OCI-LY7 (cell line): ENCODE measurements at regions not wholly inside any gene's neighbourhood (a gene's known extent, or its start where the extent isn't known, plus 50 kb on each side); places are given as distances from the start of the nearest gene placed in this dataset.

Experiments
- BruUV-seq: library from RNA; stranded (reverse); fragments of 400-500 nt; replicated peaks from 2 replicates; lab custom pipeline; 2021; lab: Mats Ljungman, UMichigan
- CTCF ChIA-PET: fragments of 300-600 bp; sonication (Branson Sonifier 250); formaldehyde crosslinking; loops from one replicate; lab custom pipeline; 2022; ENCODE audit warnings: antibody characterized with exemption; ENCODE audit not compliant: unreplicated experiment; lab: Charles Lee
- POLR2A ChIA-PET: fragments of 300-600 bp; sonication (Branson Sonifier 250); formaldehyde crosslinking; loops from one replicate; lab custom pipeline; 2022; ENCODE audit warnings: antibody characterized with exemption; lab: Charles Lee
- DNase-seq: peaks from one replicate; pipeline ENCODE4 v3.0.0-alpha.2; 2015; ENCODE audit warnings: low spot score
- H2AFZ ChIP-seq: fragments of 200-600 bp; sonication (generic), shearing (Covaris generic); 2 replicates; pipeline ENCODE4 v1.6.1; 2014; ENCODE audit warnings: mild to moderate bottlenecking, antibody characterized with exemption, low read length, moderate library complexity
- H3K27ac ChIP-seq: fragments of 200-600 bp; sonication (generic); 2 replicates; pipeline ENCODE4 v1.5.1; 2014; ENCODE audit warnings: mixed run types, low read depth, mild to moderate bottlenecking, moderate library complexity, low read length, inconsistent platforms; ENCODE audit not compliant: poor library complexity, severe bottlenecking
- H3K36me3 ChIP-seq: fragments of 200-600 bp; sonication (generic); 2 replicates; pipeline ENCODE4 v1.6.1; 2014; ENCODE audit warnings: mild to moderate bottlenecking, antibody characterized with exemption, low read length, moderate library complexity, mixed read lengths; ENCODE audit not compliant: insufficient read depth
- H3K4me1 ChIP-seq: fragments of 200-600 bp; sonication (generic); 2 replicates; pipeline ENCODE4 v1.5.1; 2014; ENCODE audit warnings: mild to moderate bottlenecking, low read length; ENCODE audit not compliant: insufficient read depth, poor library complexity, severe bottlenecking
- H3K4me2 ChIP-seq: fragments of 200-600 bp; sonication (generic); 2 replicates; pipeline ENCODE4 v1.6.1; 2014; ENCODE audit warnings: mild to moderate bottlenecking, low read length
- H3K4me3 ChIP-seq: fragments of 200-600 bp; sonication (generic); 2 replicates; pipeline ENCODE4 v1.5.1; 2014; ENCODE audit warnings: mild to moderate bottlenecking, low read depth, low read length; ENCODE audit not compliant: poor library complexity, severe bottlenecking
- H3K79me2 ChIP-seq: fragments of 200-600 bp; sonication (generic); 2 replicates; pipeline ENCODE4 v1.6.1; 2016; ENCODE audit warnings: low read depth, mild to moderate bottlenecking, low read length, moderate library complexity, mixed read lengths; ENCODE audit not compliant: insufficient read depth
- H3K9me2 ChIP-seq: fragments of 200-600 bp; sonication (generic); 2 replicates; pipeline ENCODE4 v1.6.1; 2016; ENCODE audit warnings: mild to moderate bottlenecking, low read length, mixed read lengths; ENCODE audit not compliant: insufficient read depth
- H3K9me3 ChIP-seq: fragments of 200-600 bp; sonication (generic); 2 replicates; pipeline ENCODE4 v1.6.1; 2014; ENCODE audit warnings: mild to moderate bottlenecking, mixed run types, low read length, mixed read lengths
- H4K20me1 ChIP-seq: fragments of 200-600 bp; sonication (generic); 2 replicates; pipeline ENCODE4 v1.6.1; 2014; ENCODE audit warnings: mild to moderate bottlenecking, antibody characterized with exemption, low read length, moderate library complexity, mixed read lengths; ENCODE audit not compliant: insufficient read depth
- CTCF ChIP-seq: fragments of 200-600 bp; sonication (generic); conservative IDR thresholded peaks from 2 replicates; pipeline ENCODE4 v1.5.1; 2014; ENCODE audit warnings: mild to moderate bottlenecking, antibody characterized with exemption, low read length, moderate library complexity, mixed read lengths
- EZH2phosphoT487 ChIP-seq: fragments of 200-600 bp; sonication (generic); IDR thresholded peaks from 2 replicates; pipeline ENCODE4 v1.6.1; 2018; ENCODE audit warnings: low read depth, borderline replicate concordance, mild to moderate bottlenecking, mixed run types, antibody characterized with exemption, low read length, moderate library complexity, mixed read lengths
- intact Hi-C: fragments of 100-400 bp; cut with micrococcal nuclease; formaldehyde crosslinking; loops from one replicate; pipeline ENCODE4 v1.10.0; 2022; ENCODE audit not compliant: unreplicated experiment

DNA sequence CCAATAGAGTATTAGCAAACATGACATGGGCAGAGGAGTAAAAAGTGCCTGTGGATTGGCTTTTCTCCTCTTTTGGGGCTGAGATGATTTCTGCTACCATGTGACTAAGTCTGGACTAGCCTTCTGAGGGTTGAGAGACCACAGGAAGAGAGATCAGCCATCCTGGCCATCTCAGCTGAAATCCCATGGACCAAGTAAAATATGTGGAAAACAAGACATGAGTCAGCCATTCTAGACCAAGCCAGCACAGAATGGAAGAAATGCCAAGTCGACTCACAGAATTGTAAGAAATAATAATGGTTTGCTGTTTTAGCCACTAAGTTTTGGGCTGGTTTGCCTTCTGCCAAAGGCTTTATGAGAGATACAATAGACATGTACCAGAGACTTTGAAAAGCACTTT lies 377.8 kb downstream of the CHSY3 start:
- Histone ChIP-seq H3K4me1 (no peaks in the 10 kb centered on the region), H3K9me2 (no peaks in the 10 kb centered on the region), H4K20me1 (no peaks in the 10 kb centered on the region), H3K4me3 (no peak overlapping the region), H3K27ac (no peak overlapping the region), H2AFZ (no peak overlapping the region), H3K79me2 (no peaks in the 10 kb centered on the region), H3K9me3 (no peaks in the 10 kb centered on the region), H3K36me3 (no peaks in the 10 kb centered on the region), H3K4me2 (no peak overlapping the region)
- CTCF ChIA-PET = no interaction called here
- POLR2A ChIA-PET = no interaction called here
- intact Hi-C loops = no loop called here
- no peak for DNase-seq
- no peak for TF ChIP-seq EZH2phosphoT487
- TF ChIP-seq CTCF = no peak
- BruUV-seq = no TSS peak

DNA sequence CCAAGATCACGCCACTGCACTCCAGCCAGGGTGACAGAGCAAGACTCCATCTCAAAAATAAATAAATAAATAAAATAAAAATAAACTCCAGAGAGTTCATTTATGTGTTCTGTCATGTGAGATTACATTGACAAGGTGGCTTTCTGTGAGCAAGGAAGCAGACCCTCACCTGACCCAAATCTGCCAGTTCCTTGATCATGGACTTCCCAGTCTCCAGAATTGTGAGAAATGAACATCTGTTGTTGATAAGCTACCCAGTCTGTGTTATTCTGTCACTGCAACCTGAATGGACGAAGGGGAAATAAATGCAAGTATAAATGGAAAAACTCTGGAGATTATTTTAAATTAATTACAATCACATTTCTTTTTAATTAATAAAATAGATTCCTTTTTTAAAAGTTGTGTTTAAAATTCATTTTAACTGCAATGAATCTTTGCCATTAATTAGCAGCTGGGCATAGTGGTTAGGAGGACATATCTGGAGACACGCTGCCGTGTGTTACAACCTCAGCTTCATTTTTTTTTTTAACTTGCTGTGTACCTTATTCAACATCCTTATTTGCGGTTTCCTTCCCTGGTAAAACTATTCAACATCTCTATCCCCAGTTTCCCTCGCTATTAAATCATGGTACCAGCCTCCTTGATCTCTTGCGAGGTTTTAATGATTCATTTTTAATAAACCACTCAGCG lies 376.4 kb downstream of the CHSY3 start:
- POLR2A ChIA-PET = no interaction called here

More for the DNA sequence above, 376.4 kb downstream of the CHSY3 start:
- Histone ChIP-seq H3K4me3 (no peak overlapping the region), H3K36me3 (no peaks in the 10 kb centered on the region), H3K9me3 (no peaks in the 10 kb centered on the region), H3K27ac (no peak overlapping the region), H3K4me1 (no peaks in the 10 kb centered on the region), H3K9me2 (no peaks in the 10 kb centered on the region), H3K4me2 (no peak overlapping the region), H3K79me2 (no peaks in the 10 kb centered on the region), H2AFZ (no peak overlapping the region), H4K20me1 (no peaks in the 10 kb centered on the region)
- no TSS peak for BruUV-seq
- no peak for DNase-seq
- intact Hi-C loops = no loop called here
- CTCF ChIA-PET = no interaction called here
- TF ChIP-seq CTCF (no peak), EZH2phosphoT487 (no peak)
